HEK293T (cell line): ENCODE measurements at regions not wholly inside any gene's neighbourhood (a gene's known extent, or its start where the extent isn't known, plus 50 kb on each side); places are given as distances from the start of the nearest gene placed in this dataset.

Experiments used
- ARNT ChIP-seq: fragments of 450-650 bp; IDR thresholded peaks from 2 replicates; pipeline ENCODE4 v1.6.1; 2017; ENCODE audit warnings: mild to moderate bottlenecking
- BHLHE40 ChIP-seq: fragments of 450-650 bp; IDR thresholded peaks from 2 replicates; pipeline ENCODE4 v1.6.1; 2016; ENCODE audit warnings: mild to moderate bottlenecking, moderate library complexity, borderline replicate concordance
- CTBP1 ChIP-seq: fragments of 450-650 bp; IDR thresholded peaks from 2 replicates; pipeline ENCODE4 v1.6.1; 2016; ENCODE audit warnings: borderline replicate concordance
- ELF4 ChIP-seq: fragments of 450-650 bp; IDR thresholded peaks from 2 replicates; pipeline ENCODE4 v1.6.1; 2017; ENCODE audit warnings: antibody characterized with exemption
- FOXM1 ChIP-seq: fragments of 450-650 bp; IDR thresholded peaks from 2 replicates; pipeline ENCODE4 v1.6.1; 2017; ENCODE audit warnings: mild to moderate bottlenecking, borderline replicate concordance
- HDGF ChIP-seq: fragments of 450-650 bp; IDR thresholded peaks from 2 replicates; pipeline ENCODE4 v1.6.1; 2017; ENCODE audit warnings: antibody characterized with exemption, borderline replicate concordance
- LEF1 ChIP-seq: fragments of 450-650 bp; IDR thresholded peaks from 2 replicates; pipeline ENCODE4 v1.6.1; 2017; ENCODE audit warnings: mild to moderate bottlenecking, borderline replicate concordance
- SP1 ChIP-seq: fragments of 450-650 bp; IDR thresholded peaks from 2 replicates; pipeline ENCODE4 v1.6.1; 2017
- SUZ12 ChIP-seq: fragments of 450-650 bp; IDR thresholded peaks from 2 replicates; pipeline ENCODE4 v1.6.1; 2016; ENCODE audit warnings: mild to moderate bottlenecking
- ZNF384 ChIP-seq: fragments of 450-650 bp; IDR thresholded peaks from 2 replicates; pipeline ENCODE4 v1.6.1; 2016
- TF ChIP-seq, protein P1 (sequence below): fragments of 450-650 bp; IDR thresholded peaks from 2 replicates; pipeline ENCODE4 v1.6.1; 2016

DNA sequence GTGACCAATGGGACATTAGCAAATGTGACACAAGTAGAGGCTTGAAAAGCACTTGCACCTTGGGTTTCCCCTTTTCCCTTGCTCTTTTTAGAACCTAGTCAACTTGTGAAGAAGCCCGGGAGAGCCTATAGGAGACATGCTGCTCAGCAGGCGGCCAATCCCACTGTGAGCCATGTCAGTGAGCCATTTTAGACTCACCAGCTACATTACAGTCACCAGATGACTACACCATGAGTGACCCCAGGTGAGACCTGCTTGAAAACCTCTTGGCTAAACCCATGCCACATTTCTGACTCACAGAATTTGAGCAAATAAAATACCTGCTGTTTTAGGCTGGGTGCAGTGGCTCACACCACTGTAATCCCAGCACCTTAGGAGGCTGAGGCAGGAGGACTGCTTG lies 317.5 kb downstream of the KLF12 start:
- TF ChIP-seq ARNT, result no peak
- TF ChIP-seq LEF1, result no peak
- TF ChIP-seq, protein P1, sequence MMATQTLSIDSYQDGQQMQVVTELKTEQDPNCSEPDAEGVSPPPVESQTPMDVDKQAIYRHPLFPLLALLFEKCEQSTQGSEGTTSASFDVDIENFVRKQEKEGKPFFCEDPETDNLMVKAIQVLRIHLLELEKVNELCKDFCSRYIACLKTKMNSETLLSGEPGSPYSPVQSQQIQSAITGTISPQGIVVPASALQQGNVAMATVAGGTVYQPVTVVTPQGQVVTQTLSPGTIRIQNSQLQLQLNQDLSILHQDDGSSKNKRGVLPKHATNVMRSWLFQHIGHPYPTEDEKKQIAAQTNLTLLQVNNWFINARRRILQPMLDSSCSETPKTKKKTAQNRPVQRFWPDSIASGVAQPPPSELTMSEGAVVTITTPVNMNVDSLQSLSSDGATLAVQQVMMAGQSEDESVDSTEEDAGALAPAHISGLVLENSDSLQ, result no peak
- TF ChIP-seq SUZ12, result no peak
- no peak for TF ChIP-seq BHLHE40
- TF ChIP-seq ZNF384, result no peak
- TF ChIP-seq FOXM1, result no peak
- TF ChIP-seq HDGF, result no peak
- no peak for TF ChIP-seq CTBP1
- TF ChIP-seq SP1, result no peak
- TF ChIP-seq ELF4, result no peak
